ENCODE measurements at regions not wholly inside any gene's neighbourhood (a gene's known extent, or its start where the extent isn't known, plus 50 kb on each side); places are given as distances from the start of the nearest gene placed in this dataset.

GRCh38 chr9:119986205-119986604, 593.8 kb downstream of the CDK5RAP2 start:
- no peak for DNase-seq

GRCh38 chr9:119974026-119974425, 604.8 kb upstream of the BRINP1 start:
- no peak for DNase-seq

- peak; percentile 21 to 27 for DNase-seq
Observed at GRCh38 chr9:119968836-119969707, 599.8 kb upstream of the BRINP1 start.

- DNase-seq: no peak
Observed at GRCh38 chr9:119967867-119968535, 598.8 kb upstream of the BRINP1 start.

GRCh38 chr9:119963798-119964372, 594.6 kb upstream of the BRINP1 start:
- DNase-seq: no peak

GRCh38 chr9:119963258-119963797, 594.1 kb upstream of the BRINP1 start:
- no peak for DNase-seq

GRCh38 chr9:119961774-119962424, 592.7 kb upstream of the BRINP1 start:
- DNase-seq: no peak

GRCh38 chr9:119959846-119960545, 590.8 kb upstream of the BRINP1 start:
- no peak for DNase-seq

GRCh38 chr9:119956111-119956510, 586.9 kb upstream of the BRINP1 start:
- no peak for DNase-seq

GRCh38 chr9:119955276-119955675, 586.0 kb upstream of the BRINP1 start:
- DNase-seq: no peak

GRCh38 chr9:119951591-119951990, 582.4 kb upstream of the BRINP1 start:
- no peak for DNase-seq

- no peak for DNase-seq
Observed at GRCh38 chr9:119951090-119951489, 581.9 kb upstream of the BRINP1 start.

- no peak for DNase-seq
Observed at GRCh38 chr9:119945686-119946085, 576.5 kb upstream of the BRINP1 start.

GRCh38 chr9:119941091-119941490, 571.9 kb upstream of the BRINP1 start:
- DNase-seq: no peak

GRCh38 chr9:119938871-119939270, 569.6 kb upstream of the BRINP1 start:
- DNase-seq: no peak

- DNase-seq: no peak
Observed at GRCh38 chr9:119934497-119934896, 565.3 kb upstream of the BRINP1 start.

- DNase-seq: no peak
Observed at GRCh38 chr9:119933191-119933590, 564.0 kb upstream of the BRINP1 start.

GRCh38 chr9:119924736-119925135, 555.5 kb upstream of the BRINP1 start:
- no peak for DNase-seq

GRCh38 chr9:119917175-119917574, 547.9 kb upstream of the BRINP1 start:
- DNase-seq: no peak

- no peak for DNase-seq
Observed at GRCh38 chr9:119907056-119907455, 537.8 kb upstream of the BRINP1 start.

- DNase-seq: no peak
Observed at GRCh38 chr9:119905724-119906123, 536.5 kb upstream of the BRINP1 start.

- DNase-seq: no peak
Observed at GRCh38 chr9:119903851-119904250, 534.6 kb upstream of the BRINP1 start.

All from CD4-positive, alpha-beta T cell treated with Interleukin-4 for 1 hour (primary cell).